Activated T-helper 1 cell treated with anti-CD3 and anti-CD28 coated beads, Interleukin-12 subunit alpha, Interleukin-12 subunit beta, Interleukin-2, Interleukin-4 antibody, amounts not matched to agents 30 ng/mL and 10 ng/mL and 1 ng/mL, durations not matched to agents 14 hours and 24 hours and 36 hours (primary cell): ENCODE measurements at regions not wholly inside any gene's neighbourhood (a gene's known extent, or its start where the extent isn't known, plus 50 kb on each side); places are given as distances from the start of the nearest gene placed in this dataset.
"Not testable (repeated sequence)": the region's sequence is repeated elsewhere in the genome, so short reads cannot be mapped to it uniquely, and the experiment has no call there.

Source experiments
- DNase-seq: peaks from one replicate; pipeline ENCODE4 v3.0.0; 2021; ENCODE audit warnings: low spot score
- H3K27ac Mint-ChIP-seq: one replicate; pipeline ENCODE4 v1.8.0; 2021; ENCODE audit warnings: mild to moderate bottlenecking, mixed read lengths
- H3K27me3 Mint-ChIP-seq: one replicate; pipeline ENCODE4 v1.8.0; 2022; ENCODE audit warnings: mild to moderate bottlenecking, moderate library complexity, mixed read lengths; ENCODE audit not compliant: insufficient read depth
- H3K36me3 Mint-ChIP-seq: one replicate; pipeline ENCODE4 v1.8.0; 2021; ENCODE audit warnings: low read depth, mixed read lengths
- H3K4me1 Mint-ChIP-seq: one replicate; pipeline ENCODE4 v1.8.0; 2021; ENCODE audit warnings: low read depth, mixed read lengths
- H3K4me3 Mint-ChIP-seq: one replicate; pipeline ENCODE4 v1.8.0; 2021; ENCODE audit warnings: mild to moderate bottlenecking, moderate library complexity, mixed read lengths
- H3K9me3 Mint-ChIP-seq: one replicate; pipeline ENCODE4 v1.8.0; 2021; ENCODE audit warnings: mixed read lengths
- intact Hi-C: fragments of 100-400 bp; cut with micrococcal nuclease; formaldehyde crosslinking; loops from one replicate; pipeline ENCODE4 v1.15.1; 2024

DNA sequence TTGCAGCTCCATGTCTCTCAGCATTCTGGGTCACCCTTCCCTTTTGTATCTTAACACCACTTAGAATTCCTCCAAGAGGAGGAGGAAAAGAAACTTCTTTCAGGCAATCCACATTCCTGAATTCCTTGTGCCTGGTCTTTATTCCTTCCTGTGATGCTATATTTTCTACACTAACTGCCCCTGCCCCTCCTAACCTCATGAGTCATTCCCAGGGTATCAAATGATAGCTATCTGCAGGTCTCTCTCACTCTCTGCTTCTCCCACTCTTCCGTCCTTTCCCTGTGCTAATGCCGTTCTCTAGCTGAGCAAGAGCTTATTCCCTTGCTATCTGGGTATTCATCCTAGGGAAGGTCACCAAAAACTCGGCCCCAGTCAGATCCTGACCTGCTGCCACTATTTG, 395.0 kb upstream of the TCF4 start:
- H3K27me3 Mint-ChIP-seq: no peaks in the 10 kb centered on the region
- no peak for DNase-seq
- H3K27ac Mint-ChIP-seq: no peak overlapping the region
- no peaks in the 10 kb centered on the region for H3K4me1 Mint-ChIP-seq
- intact Hi-C loops: no loop called here
- H3K36me3 Mint-ChIP-seq: no peaks in the 10 kb centered on the region
- H3K4me3 Mint-ChIP-seq: no peak overlapping the region
- peaks cover 4% of the 10 kb centered on the region for H3K9me3 Mint-ChIP-seq

DNA sequence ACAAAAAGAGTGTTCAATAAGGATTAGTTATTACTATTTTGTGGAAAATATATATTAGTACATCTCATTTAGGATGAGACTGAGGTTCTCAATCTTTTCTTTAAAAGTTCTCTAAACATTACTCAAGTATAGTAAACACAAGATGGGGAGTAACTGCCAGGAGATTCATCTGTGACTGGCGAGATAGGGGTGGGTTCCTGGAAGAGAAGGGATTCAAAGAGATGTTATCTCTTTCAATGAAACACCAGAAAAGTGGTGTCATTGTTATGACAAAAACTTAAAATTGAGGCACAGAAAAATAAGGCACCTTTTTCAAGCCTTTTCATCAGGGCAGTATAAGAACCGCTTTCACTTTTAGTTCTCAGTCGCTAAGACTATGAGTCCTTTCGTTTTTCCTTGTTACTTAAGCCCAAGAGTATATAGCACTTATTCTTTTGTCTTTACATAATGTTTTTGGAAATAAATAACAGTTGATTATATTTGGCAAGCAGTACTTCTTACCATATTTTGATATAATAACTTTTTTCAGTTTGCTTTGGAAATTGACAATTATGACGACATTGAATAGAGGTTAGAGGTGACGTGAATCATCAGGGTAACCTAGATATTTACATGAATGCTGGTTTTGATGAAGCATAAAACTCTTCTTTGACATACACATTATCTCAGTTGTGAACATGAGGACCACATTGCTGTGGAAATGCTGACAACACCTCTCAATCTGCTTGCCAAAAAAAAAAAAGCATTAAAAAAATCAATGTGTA, 393.9 kb upstream of the TCF4 start:
- no peaks in the 10 kb centered on the region for H3K4me1 Mint-ChIP-seq
- H3K4me3 Mint-ChIP-seq: no peak overlapping the region
- H3K36me3 Mint-ChIP-seq: no peaks in the 10 kb centered on the region
- H3K27me3 Mint-ChIP-seq: no peaks in the 10 kb centered on the region
- intact Hi-C loops: no loop called here
- no peak for DNase-seq
- peaks cover 4% of the 10 kb centered on the region for H3K9me3 Mint-ChIP-seq
- H3K27ac Mint-ChIP-seq: no peak overlapping the region

DNA sequence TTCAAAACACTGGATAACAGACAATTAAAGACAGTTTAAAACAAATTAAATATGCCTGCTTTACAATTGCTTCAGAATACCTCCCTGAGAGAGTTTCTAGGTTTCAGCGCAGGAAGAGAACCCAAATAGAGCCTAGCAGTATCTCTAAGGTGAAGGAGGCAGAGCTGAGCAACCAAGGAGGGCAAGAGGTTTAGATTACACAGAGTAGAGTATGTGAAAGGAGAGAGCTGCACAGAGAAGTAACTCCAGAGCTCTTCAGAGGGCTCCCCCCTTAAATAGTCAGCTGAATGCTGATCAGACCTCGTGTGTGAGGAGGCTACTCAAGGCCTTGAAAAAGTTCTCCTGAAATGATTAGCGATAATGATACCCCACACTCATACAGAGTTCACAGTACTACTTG, 386.5 kb upstream of the TCF4 start:
- H3K36me3 Mint-ChIP-seq: no peaks in the 10 kb centered on the region
- H3K27ac Mint-ChIP-seq: no peak overlapping the region
- no peaks in the 10 kb centered on the region for H3K4me1 Mint-ChIP-seq
- intact Hi-C loops: no loop called here
- H3K9me3 Mint-ChIP-seq: no peaks in the 10 kb centered on the region
- no peak overlapping the region for H3K4me3 Mint-ChIP-seq
- DNase-seq: no peak
- H3K27me3 Mint-ChIP-seq: no peaks in the 10 kb centered on the region

DNA sequence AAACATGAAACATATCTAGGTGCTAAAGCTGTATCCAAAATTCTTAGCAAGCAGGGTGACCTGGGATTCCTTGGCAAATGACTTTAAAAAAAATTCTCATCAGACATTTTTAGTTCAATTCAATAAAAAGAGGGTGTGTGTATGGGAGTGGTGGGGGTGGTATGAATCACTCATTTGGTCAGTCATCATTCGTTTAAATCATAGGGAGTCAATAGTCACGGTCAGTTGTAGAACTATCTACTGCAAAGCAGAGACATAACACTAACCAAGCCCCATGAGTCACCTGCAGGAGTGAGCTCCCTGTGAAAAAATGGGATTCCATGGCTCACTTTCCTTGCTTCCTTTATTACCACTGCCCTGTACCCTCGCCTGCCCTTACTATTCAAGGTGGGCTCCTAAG, 380.6 kb upstream of the TCF4 start:
- H3K36me3 Mint-ChIP-seq: no peaks in the 10 kb centered on the region
- H3K27me3 Mint-ChIP-seq: no peaks in the 10 kb centered on the region
- H3K9me3 Mint-ChIP-seq: no peaks in the 10 kb centered on the region
- intact Hi-C loops: no loop called here
- H3K4me3 Mint-ChIP-seq: no peak overlapping the region
- no peak for DNase-seq
- no peak overlapping the region for H3K27ac Mint-ChIP-seq
- no peaks in the 10 kb centered on the region for H3K4me1 Mint-ChIP-seq

DNA sequence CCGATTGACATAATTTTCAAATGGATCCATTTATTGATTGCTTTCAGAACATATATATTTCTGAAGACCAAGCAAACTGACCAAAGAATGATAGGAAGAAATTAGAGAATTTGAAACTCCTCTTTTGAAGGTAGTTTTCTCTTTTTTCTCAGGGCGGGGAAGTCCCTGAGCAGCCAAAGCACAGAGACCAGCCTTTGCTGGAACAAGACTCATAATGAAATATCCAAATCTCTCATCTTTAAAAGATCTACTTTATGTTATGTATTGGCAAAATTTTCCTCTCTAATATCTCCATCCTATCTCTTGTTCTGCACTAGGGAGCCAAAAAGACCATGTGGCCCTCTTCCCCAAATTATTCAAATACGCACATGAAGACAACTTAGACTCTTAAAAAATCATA, 379.0 kb upstream of the TCF4 start:
- no peaks in the 10 kb centered on the region for H3K36me3 Mint-ChIP-seq

DNA sequence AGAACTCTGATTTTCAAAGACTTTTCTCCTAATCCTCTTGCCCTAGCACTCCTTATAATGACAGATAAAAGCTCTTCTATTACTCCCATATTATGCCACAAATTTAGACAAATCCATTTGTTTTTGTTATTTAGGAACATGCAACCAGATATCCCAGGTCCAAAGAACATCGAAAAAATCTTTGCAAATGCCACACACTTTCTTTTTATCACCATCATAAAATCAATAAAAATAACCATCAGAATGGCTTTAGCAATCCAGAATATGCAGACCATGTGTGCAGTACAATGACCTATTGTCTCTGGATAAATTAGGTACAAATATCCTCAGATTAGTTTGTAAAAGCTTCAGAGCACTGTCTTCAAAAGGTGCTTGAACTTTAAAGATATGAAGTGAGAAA, 376.2 kb upstream of the TCF4 start:
- no peaks in the 10 kb centered on the region for H3K4me1 Mint-ChIP-seq
- no peaks in the 10 kb centered on the region for H3K36me3 Mint-ChIP-seq
- peaks cover 2% of the 10 kb centered on the region for H3K27me3 Mint-ChIP-seq
- no peak overlapping the region for H3K27ac Mint-ChIP-seq
- intact Hi-C loops: no loop called here
- H3K9me3 Mint-ChIP-seq: no peaks in the 10 kb centered on the region
- DNase-seq: no peak
- H3K4me3 Mint-ChIP-seq: no peak overlapping the region

More for the DNA sequence above, 379.0 kb upstream of the TCF4 start:
- DNase-seq: no peak
- Mint-ChIP-seq H3K4me3 (no peak overlapping the region), H3K4me1 (no peaks in the 10 kb centered on the region), H3K27ac (no peak overlapping the region), H3K27me3 (no peaks in the 10 kb centered on the region), H3K9me3 (no peaks in the 10 kb centered on the region)
- intact Hi-C loops: no loop called here

DNA sequence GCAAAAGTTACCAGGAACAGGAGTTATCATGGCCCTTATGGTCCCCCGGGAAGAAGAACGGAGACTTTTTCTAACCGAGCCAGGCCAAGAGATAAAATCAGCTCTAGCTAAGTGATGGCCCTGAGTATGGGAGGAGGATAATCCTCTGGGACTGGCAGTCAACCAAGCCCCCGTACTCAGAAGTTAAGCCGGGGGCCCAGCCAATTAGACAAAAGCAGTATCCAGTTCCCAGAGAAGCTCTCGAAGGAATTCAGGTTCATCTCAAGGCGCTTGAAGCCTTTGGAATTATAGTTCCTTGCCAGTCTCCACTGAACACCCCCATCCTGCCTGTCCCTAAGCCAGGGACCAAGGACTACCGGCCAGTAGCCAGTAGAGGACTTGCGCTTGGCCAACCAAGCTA, 365.3 kb upstream of the TCF4 start:
- Mint-ChIP-seq H3K36me3 (no peaks in the 10 kb centered on the region), H3K4me3 (no peak overlapping the region), H3K27ac (no peak overlapping the region), H3K27me3 (no peaks in the 10 kb centered on the region), H3K9me3 (no peaks in the 10 kb centered on the region), H3K4me1 (no peaks in the 10 kb centered on the region)
- no peak for DNase-seq
- intact Hi-C loops: no loop called here

DNA sequence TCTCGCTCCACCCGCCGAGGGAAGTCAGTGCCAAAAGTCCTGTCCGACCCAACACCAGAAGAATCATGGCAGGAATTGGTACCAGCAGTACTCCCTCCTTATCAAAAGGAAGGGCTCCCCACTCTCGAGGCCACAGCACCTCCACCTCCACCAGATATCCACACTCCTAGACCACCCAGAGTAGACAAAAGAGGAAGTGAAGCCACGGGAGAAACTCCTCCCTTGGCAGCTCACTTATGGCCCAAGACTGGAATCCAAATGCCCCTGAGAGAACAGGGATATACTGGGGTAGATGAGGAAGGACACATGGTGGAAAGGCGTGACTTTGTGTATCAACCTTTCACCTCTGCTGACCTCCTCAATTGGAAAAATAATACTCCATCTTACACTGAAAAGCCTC, 363.7 kb upstream of the TCF4 start:
- H3K27me3 Mint-ChIP-seq, DNase-seq, H3K27ac Mint-ChIP-seq, H3K9me3 Mint-ChIP-seq, H3K4me1 Mint-ChIP-seq, intact Hi-C loops, H3K4me3 Mint-ChIP-seq, H3K36me3 Mint-ChIP-seq: not testable (repeated sequence)

DNA sequence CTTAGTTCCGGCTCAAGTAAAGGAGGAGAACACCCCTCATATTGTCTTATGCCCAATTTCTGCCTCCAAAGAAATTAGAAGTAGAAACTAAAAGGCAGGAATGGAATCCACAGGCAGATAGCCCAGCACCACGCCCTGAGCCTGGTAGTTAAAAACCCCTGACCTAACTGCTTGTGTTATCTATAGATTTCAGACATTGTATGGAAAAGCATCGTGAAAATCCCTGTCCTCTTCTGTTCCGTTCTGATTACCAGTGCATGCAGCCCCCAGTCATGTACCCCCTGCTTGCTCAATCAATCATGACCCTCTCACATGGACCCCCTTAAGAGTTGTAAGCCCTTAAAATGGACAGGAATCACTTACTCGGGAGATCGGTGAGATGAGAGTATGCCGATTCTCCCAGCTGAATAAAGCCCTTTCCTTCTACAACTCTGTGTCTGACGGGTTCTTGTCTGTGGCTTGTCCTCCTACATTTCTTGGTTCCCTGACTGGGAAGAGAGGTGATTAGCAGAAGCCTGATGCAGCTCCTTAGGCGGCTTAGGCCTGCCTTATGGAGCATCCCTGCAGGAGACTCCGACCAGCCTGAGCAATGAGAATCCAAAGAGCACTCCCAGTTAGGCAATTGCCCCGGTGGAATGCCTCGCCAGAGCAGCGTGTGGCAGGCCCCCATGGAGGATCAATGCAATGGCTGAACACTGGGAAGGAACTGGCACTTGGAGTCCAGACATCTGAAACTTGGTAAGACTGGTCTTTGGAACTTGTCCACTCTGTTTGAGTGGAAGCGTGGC, 362.6 kb upstream of the TCF4 start:
- H3K4me3 Mint-ChIP-seq: no peak overlapping the region
- intact Hi-C loops: no loop called here
- no peak overlapping the region for H3K27ac Mint-ChIP-seq
- no peak for DNase-seq
- H3K9me3 Mint-ChIP-seq: no peaks in the 10 kb centered on the region
- no peaks in the 10 kb centered on the region for H3K36me3 Mint-ChIP-seq
- no peaks in the 10 kb centered on the region for H3K4me1 Mint-ChIP-seq
- no peaks in the 10 kb centered on the region for H3K27me3 Mint-ChIP-seq

DNA sequence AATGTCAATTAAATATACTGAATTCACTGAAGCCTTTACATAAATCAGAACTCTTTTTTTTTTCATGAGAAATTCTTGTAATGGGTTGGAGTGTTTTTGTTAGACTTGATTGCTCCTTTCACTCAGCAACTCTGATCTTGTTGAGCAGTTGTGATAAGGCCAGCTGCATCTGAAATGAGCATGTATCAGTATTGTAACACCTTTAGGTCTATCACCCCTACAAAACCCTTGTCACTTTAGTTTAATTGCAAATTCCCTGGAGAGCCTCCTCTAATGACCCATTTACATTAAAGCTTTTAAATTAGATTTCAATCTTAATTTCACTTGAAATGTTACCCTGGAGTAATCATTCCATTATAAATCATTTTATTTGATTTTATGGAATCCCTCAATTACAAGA, 346.8 kb upstream of the TCF4 start:
- Mint-ChIP-seq H3K4me1 (no peaks in the 10 kb centered on the region), H3K27ac (no peak overlapping the region), H3K36me3 (no peaks in the 10 kb centered on the region), H3K9me3 (peaks cover 5% of the 10 kb centered on the region), H3K27me3 (no peaks in the 10 kb centered on the region), H3K4me3 (no peak overlapping the region)
- DNase-seq: no peak
- intact Hi-C loops: no loop called here

DNA sequence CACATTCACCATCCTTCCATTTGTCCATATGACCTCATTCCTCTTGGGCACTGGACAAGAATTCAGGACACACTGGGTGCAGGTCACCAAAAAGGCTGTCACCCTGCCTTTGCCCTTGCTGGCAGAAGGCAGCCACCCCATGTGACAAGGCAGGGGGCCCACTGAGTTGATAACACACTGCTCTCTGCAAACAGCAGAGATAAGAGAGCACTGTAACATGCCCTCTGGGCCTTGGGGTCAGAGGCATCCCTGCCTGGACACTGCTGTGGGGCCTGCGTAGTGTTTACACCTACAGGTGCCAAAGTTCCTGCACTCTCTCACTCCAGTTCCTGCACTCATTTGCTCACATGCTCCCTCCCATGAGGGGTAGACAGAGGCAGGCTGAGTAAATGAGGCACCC, 344.7 kb upstream of the TCF4 start:
- H3K27me3 Mint-ChIP-seq: no peaks in the 10 kb centered on the region
- H3K27ac Mint-ChIP-seq: no peak overlapping the region
- no peaks in the 10 kb centered on the region for H3K36me3 Mint-ChIP-seq
- peaks cover 5% of the 10 kb centered on the region for H3K9me3 Mint-ChIP-seq
- no peaks in the 10 kb centered on the region for H3K4me1 Mint-ChIP-seq
- H3K4me3 Mint-ChIP-seq: no peak overlapping the region
- no peak for DNase-seq
- intact Hi-C loops: no loop called here

DNA sequence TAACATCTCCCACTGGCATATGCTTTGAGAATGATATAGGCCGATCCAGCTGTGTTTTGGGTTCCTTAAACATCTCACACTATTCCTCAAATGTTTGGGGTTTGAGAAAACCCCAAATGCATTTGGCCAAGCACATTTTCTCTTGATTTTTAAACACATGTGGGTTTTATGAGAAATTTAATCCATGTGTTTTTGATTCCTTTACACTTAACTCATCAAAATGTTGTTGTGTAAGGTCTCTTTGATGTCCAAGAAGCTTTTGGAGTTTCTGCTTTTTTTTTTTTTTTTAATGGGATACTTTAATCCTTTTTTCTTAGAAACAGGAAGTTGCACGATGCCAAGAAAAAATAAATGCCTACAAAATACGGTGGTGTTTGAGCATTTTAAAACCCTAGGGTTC, 339.8 kb upstream of the TCF4 start:
- intact Hi-C loops: no loop called here
- no peak for DNase-seq
- Mint-ChIP-seq H3K27me3 (no peaks in the 10 kb centered on the region), H3K36me3 (no peaks in the 10 kb centered on the region), H3K4me1 (no peaks in the 10 kb centered on the region), H3K4me3 (no peak overlapping the region), H3K9me3 (no peaks in the 10 kb centered on the region), H3K27ac (no peak overlapping the region)

DNA sequence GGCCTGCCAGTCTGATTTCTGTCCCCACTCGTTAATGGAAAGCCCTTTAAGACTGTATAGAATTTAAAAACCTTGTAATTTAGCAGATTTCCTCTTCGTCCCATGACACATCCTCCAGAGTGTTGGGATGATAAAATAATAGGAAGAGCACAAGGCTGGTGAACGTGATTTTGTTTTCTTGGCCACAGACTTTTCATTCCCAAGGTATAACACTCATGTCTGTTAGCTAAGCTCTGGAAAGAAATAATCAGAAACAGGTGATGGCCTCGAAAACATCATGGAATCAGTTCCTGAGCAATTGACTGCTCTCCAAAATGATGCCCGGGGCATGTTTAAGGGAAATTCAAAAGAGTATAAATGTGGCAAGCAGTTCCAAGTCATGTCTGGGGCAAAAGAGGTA, 337.8 kb upstream of the TCF4 start:
- no peak overlapping the region for H3K4me3 Mint-ChIP-seq
- intact Hi-C loops: no loop called here
- H3K4me1 Mint-ChIP-seq: no peaks in the 10 kb centered on the region
- no peaks in the 10 kb centered on the region for H3K36me3 Mint-ChIP-seq
- H3K27ac Mint-ChIP-seq: no peak overlapping the region
- H3K27me3 Mint-ChIP-seq: no peaks in the 10 kb centered on the region
- no peaks in the 10 kb centered on the region for H3K9me3 Mint-ChIP-seq
- DNase-seq: no peak
